GM21717 (cell line): ENCODE measurements at regions not wholly inside any gene's neighbourhood (a gene's known extent, or its start where the extent isn't known, plus 50 kb on each side); places are given as distances from the start of the nearest gene placed in this dataset.

Experiments
- ATAC-seq: cut with Tn5 transposase; IDR thresholded peaks from one replicate; pipeline ENCODE4 v1.9.1; 2021; ENCODE audit warnings: mild to moderate bottlenecking, moderate library complexity; ENCODE audit not compliant: unreplicated experiment

GRCh38 chr2:236688563-236689392, 119.2 kb downstream of the ACKR3 start:
- no peak for ATAC-seq

GRCh38 chr2:236689393-236689700, 119.7 kb downstream of the ACKR3 start:
- ATAC-seq, result no peak

- ATAC-seq, result no peak
These were observed 120.4 kb downstream of the ACKR3 start for GRCh38 chr2:236689981-236690380.

GRCh38 chr2:236690726-236691125, 121.1 kb downstream of the ACKR3 start:
- no peak for ATAC-seq

GRCh38 chr2:236691799-236692167, 122.2 kb downstream of the ACKR3 start:
- ATAC-seq, result no peak

- no peak for ATAC-seq
These were observed 123.3 kb downstream of the ACKR3 start for GRCh38 chr2:236692937-236693336.

- ATAC-seq, result no peak
These were observed 123.9 kb downstream of the ACKR3 start for GRCh38 chr2:236693531-236693930.

GRCh38 chr2:236694146-236694888, 124.7 kb downstream of the ACKR3 start:
- ATAC-seq, result no peak

- ATAC-seq, result no peak
These were observed 127.2 kb downstream of the ACKR3 start for GRCh38 chr2:236696834-236697233.

GRCh38 chr2:236698016-236698627, 128.5 kb downstream of the ACKR3 start:
- ATAC-seq, result no peak

- no peak for ATAC-seq
These were observed 131.1 kb downstream of the ACKR3 start for GRCh38 chr2:236700703-236701102.

GRCh38 chr2:236702657-236703372, 133.2 kb downstream of the ACKR3 start:
- ATAC-seq, result no peak

- ATAC-seq, result no peak
These were observed 133.7 kb downstream of the ACKR3 start for GRCh38 chr2:236703373-236703709.

- no peak for ATAC-seq
These were observed 134.3 kb downstream of the ACKR3 start for GRCh38 chr2:236703906-236704305.

GRCh38 chr2:236704887-236705286, 135.3 kb downstream of the ACKR3 start:
- no peak for ATAC-seq

- no peak for ATAC-seq
These were observed 135.9 kb downstream of the ACKR3 start for GRCh38 chr2:236705295-236706105.

- no peak for ATAC-seq
These were observed 136.7 kb downstream of the ACKR3 start for GRCh38 chr2:236706288-236706687.

- ATAC-seq, result no peak
These were observed 137.2 kb downstream of the ACKR3 start for GRCh38 chr2:236706803-236707202.

GRCh38 chr2:236711440-236711839, 141.8 kb downstream of the ACKR3 start:
- no peak for ATAC-seq

- ATAC-seq, result no peak
These were observed 142.7 kb downstream of the ACKR3 start for GRCh38 chr2:236712304-236712703.
